Mammary epithelial cell (primary cell): ENCODE measurements at regions not wholly inside any gene's neighbourhood (a gene's known extent, or its start where the extent isn't known, plus 50 kb on each side); places are given as distances from the start of the nearest gene placed in this dataset.

Experiments used
- CTCF ChIP-seq, 2 donors: IDR thresholded peaks in 1 of 2; conservative IDR thresholded peaks in 1 of 2; 2 replicates each; pipeline ENCODE4 v1.5.1; 2011 to 2012; ENCODE audit warnings: inconsistent platforms in 2 of 2, low read length in 2 of 2, mild to moderate bottlenecking in 2 of 2, control low read depth in 1 of 2, low read depth in 1 of 2; ENCODE audit not compliant: insufficient read depth in 1 of 2; ENCODE audit errors: extremely low read depth in 1 of 2
- EZH2 ChIP-seq: IDR thresholded peaks from 2 replicates; pipeline ENCODE4 v1.6.1; 2012; ENCODE audit warnings: low read length, inconsistent platforms, borderline replicate concordance

GRCh38 chr5:143596824-143597223 lies 193.3 kb upstream of the NR3C1 start:
- TF ChIP-seq CTCF (conservative IDR thresholded peaks at IDR 0.05 in 1 of 2, IDR thresholded peaks at IDR 0.05 in 1 of 2; ENCODE audit: extremely low read depth in 1 of 2, insufficient read depth in 1 of 2, low read depth in 1 of 2, low read length in 2 of 2) (no peak), EZH2 (no peak)
